Psoas muscle (tissue), 7 donors: ENCODE measurements at regions not wholly inside any gene's neighbourhood (a gene's known extent, or its start where the extent isn't known, plus 50 kb on each side); places are given as distances from the start of the nearest gene placed in this dataset.

Source experiments
- ATAC-seq, 4 donors: fragments of 200-7000 bp; cut with Tn5 transposase; one replicate each; pipeline ENCODE4 v1.9.1; 2020; ENCODE audit warnings: moderate library complexity in 3 of 4, mild to moderate bottlenecking in 2 of 4
- DNase-seq, 2 donors: peaks; one replicate each; pipeline ENCODE4 v3.0.0-alpha.2; 2020
- H3K27ac ChIP-seq: fragments of 200-600 bp; one replicate; pipeline ENCODE4 v1.8.0; 2022
- H3K27me3 ChIP-seq, 3 donors: fragments of 200-600 bp in 1 of 3; one replicate each; pipeline versions ENCODE4 v1.6.1 to v1.8.0; 2013 to 2022; ENCODE audit warnings: low read length in 2 of 3, mild to moderate bottlenecking in 2 of 3, moderate library complexity in 1 of 3; ENCODE audit not compliant: insufficient read depth in 3 of 3
- H3K36me3 ChIP-seq, 2 donors: fragments of 200-600 bp in 1 of 2; one replicate each; pipeline versions ENCODE4 v1.6.1 to v1.8.0; 2013 to 2022; ENCODE audit warnings: low read depth in 1 of 2, mild to moderate bottlenecking in 1 of 2, moderate library complexity in 1 of 2; ENCODE audit not compliant: insufficient read depth in 1 of 2
- H3K4me1 ChIP-seq: fragments of 200-600 bp; one replicate; pipeline ENCODE4 v1.8.0; 2022
- H3K4me3 ChIP-seq: fragments of 200-600 bp; one replicate; pipeline ENCODE4 v1.8.0; 2022; ENCODE audit warnings: mild to moderate bottlenecking
- H3K9me3 ChIP-seq: fragments of 200-600 bp; one replicate; pipeline ENCODE4 v1.8.0; 2022
- CTCF ChIP-seq: fragments of 200-600 bp; IDR thresholded peaks from one replicate; pipeline ENCODE4 v1.8.0; 2022; ENCODE audit warnings: antibody characterized with exemption
- WGBS, 3 donors: extraction: QIAGEN DNeasy Blood & Tissue Kit; methylation state at CpG; one replicate each; pipeline versions ENCODE4 v1.1.6 to v1.1.7; 2013; 5-methylcytosine and 5-hydroxymethylcytosine counted together
- intact Hi-C, 2 donors: fragments of 100-400 bp; cut with DNase I; formaldehyde crosslinking; loops; one replicate each; pipeline versions ENCODE4 v1.11.0 to v1.14.2; 2022
- donor health status: healthy with polysubstance abuse.
- donor health status: DM: no; HTN: no; CAD: no; lungs with moderate emphysema.
- donor health status: Bipolar disorder and iron deficiency.
- donor health status: healthy.
- donor health status: DM: yes; HTN: yes; CAD: no.
- donor health status: DM: no; HTN: no; CAD: no.
- donor health status: DM: yes; HTN: yes; CAD: no.

GRCh38 chr3:76826861-76827260 lies 213.0 kb upstream of the ROBO2 start:
- WGBS, 3 donors, result 8 to 15% (median 13%) methylated on average over 5 of the region's 5 CpGs
- Histone ChIP-seq H3K36me3 (no peaks in the 10 kb centered on the region), H3K4me1 (no peaks in the 10 kb centered on the region), H3K4me3 (no peak overlapping the region), H3K27me3 (peaks cover 0 to 1% (median 0%) of the 10 kb centered on the region in 3 donors), H3K27ac (no peak overlapping the region), H3K9me3 (no peaks in the 10 kb centered on the region)
- no peak for TF ChIP-seq CTCF
- DNase-seq (no peak), ATAC-seq (no peak)
- intact Hi-C loops, result no loop called here

- WGBS, 3 donors, result 44 to 55% (median 53%) methylated on average over 1 of the region's 1 CpG
- peaks cover 0 to 1% (median 0%) of the 10 kb centered on the region in 3 donors for H3K27me3 ChIP-seq
- H3K27ac ChIP-seq, result no peak overlapping the region
- intact Hi-C loops, result no loop called here
- H3K36me3 ChIP-seq, result no peaks in the 10 kb centered on the region
- ATAC-seq, result no peak
- no peak for DNase-seq
- no peak for TF ChIP-seq CTCF
- no peaks in the 10 kb centered on the region for H3K4me1 ChIP-seq
- no peaks in the 10 kb centered on the region for H3K9me3 ChIP-seq
- H3K4me3 ChIP-seq, result no peak overlapping the region
Observed at GRCh38 chr3:76827701-76828226, 212.1 kb upstream of the ROBO2 start.

- H3K27me3 ChIP-seq, result no peaks in the 10 kb centered on the region
- no peaks in the 10 kb centered on the region for H3K36me3 ChIP-seq
- no peaks in the 10 kb centered on the region for H3K9me3 ChIP-seq
- TF ChIP-seq CTCF, result no peak
- H3K27ac ChIP-seq, result no peak overlapping the region
- H3K4me1 ChIP-seq, result no peaks in the 10 kb centered on the region
- no peak for DNase-seq
- H3K4me3 ChIP-seq, result no peak overlapping the region
- no peak for ATAC-seq
- WGBS, 3 donors, result 69 to 74% (median 70%) methylated on average over 3 of the region's 3 CpGs
- intact Hi-C loops, result no loop called here
Observed at GRCh38 chr3:76834657-76835056, 205.2 kb upstream of the ROBO2 start.

- no peak overlapping the region for H3K27ac ChIP-seq
- intact Hi-C loops, result no loop called here
- no peak overlapping the region for H3K4me3 ChIP-seq
- H3K4me1 ChIP-seq, result no peaks in the 10 kb centered on the region
- DNase-seq, result no peak
- no peaks in the 10 kb centered on the region for H3K27me3 ChIP-seq
- WGBS, 3 donors, result 73 to 77% (median 76%) methylated on average over 4 of the region's 4 CpGs
- H3K36me3 ChIP-seq, result no peaks in the 10 kb centered on the region
- H3K9me3 ChIP-seq, result no peaks in the 10 kb centered on the region
- no peak for TF ChIP-seq CTCF
- ATAC-seq, result no peak
Observed at GRCh38 chr3:76841747-76842146, 198.2 kb upstream of the ROBO2 start.

GRCh38 chr3:76842216-76842615 lies 197.7 kb upstream of the ROBO2 start:
- no peak for TF ChIP-seq CTCF
- Histone ChIP-seq H3K4me1 (no peaks in the 10 kb centered on the region), H3K27ac (no peak overlapping the region), H3K27me3 (no peaks in the 10 kb centered on the region), H3K9me3 (no peaks in the 10 kb centered on the region), H3K4me3 (no peak overlapping the region), H3K36me3 (no peaks in the 10 kb centered on the region)
- no peak for DNase-seq
- intact Hi-C loops, result no loop called here
- 61 to 69% (median 68%) methylated on average over 1 of the region's 1 CpG for WGBS, 3 donors
- no peak for ATAC-seq
